ENCODE measurements at regions not wholly inside any gene's neighbourhood (a gene's known extent, or its start where the extent isn't known, plus 50 kb on each side); places are given as distances from the start of the nearest gene placed in this dataset.

GRCh38 chr6:154653385-154653784 is 79.8 kb upstream of the SCAF8 start:
- TF ChIP-seq CTCF (IDR thresholded peaks at IDR 0.05) (no peak), REST (IDR thresholded peaks at IDR 0.05) (no peak), ZFP36 (IDR thresholded peaks at IDR 0.05; ENCODE audit: borderline replicate concordance, partially characterized antibody) (no peak), RARB (CRISPR knock-in tag; IDR thresholded peaks at IDR 0.05) (no peak)

Measured in A549 (cell line).